ENCODE measurements at regions not wholly inside any gene's neighbourhood (a gene's known extent, or its start where the extent isn't known, plus 50 kb on each side); places are given as distances from the start of the nearest gene placed in this dataset.

- FAIRE-seq (no peak), ATAC-seq (no peak), DNase-seq (ENCODE audit: low spot score) (no peak)
- TF ChIP-seq, protein P1, sequence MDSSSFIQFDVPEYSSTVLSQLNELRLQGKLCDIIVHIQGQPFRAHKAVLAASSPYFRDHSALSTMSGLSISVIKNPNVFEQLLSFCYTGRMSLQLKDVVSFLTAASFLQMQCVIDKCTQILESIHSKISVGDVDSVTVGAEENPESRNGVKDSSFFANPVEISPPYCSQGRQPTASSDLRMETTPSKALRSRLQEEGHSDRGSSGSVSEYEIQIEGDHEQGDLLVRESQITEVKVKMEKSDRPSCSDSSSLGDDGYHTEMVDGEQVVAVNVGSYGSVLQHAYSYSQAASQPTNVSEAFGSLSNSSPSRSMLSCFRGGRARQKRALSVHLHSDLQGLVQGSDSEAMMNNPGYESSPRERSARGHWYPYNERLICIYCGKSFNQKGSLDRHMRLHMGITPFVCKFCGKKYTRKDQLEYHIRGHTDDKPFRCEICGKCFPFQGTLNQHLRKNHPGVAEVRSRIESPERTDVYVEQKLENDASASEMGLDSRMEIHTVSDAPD (CRISPR knock-in tag; IDR thresholded peaks at IDR 0.05) = no peak
- TF ChIP-seq, protein P2, sequence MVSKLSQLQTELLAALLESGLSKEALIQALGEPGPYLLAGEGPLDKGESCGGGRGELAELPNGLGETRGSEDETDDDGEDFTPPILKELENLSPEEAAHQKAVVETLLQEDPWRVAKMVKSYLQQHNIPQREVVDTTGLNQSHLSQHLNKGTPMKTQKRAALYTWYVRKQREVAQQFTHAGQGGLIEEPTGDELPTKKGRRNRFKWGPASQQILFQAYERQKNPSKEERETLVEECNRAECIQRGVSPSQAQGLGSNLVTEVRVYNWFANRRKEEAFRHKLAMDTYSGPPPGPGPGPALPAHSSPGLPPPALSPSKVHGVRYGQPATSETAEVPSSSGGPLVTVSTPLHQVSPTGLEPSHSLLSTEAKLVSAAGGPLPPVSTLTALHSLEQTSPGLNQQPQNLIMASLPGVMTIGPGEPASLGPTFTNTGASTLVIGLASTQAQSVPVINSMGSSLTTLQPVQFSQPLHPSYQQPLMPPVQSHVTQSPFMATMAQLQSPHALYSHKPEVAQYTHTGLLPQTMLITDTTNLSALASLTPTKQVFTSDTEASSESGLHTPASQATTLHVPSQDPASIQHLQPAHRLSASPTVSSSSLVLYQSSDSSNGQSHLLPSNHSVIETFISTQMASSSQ (IDR thresholded peaks at IDR 0.05; ENCODE audit: low read depth) = no peak
- TF ChIP-seq, protein P2 (CRISPR knock-in tag; IDR thresholded peaks at IDR 0.05; ENCODE audit: borderline replicate concordance) = no peak
- TF ChIP-seq CHD2 (IDR thresholded peaks at IDR 0.05; ENCODE audit: low read depth, low read length) = no peak
- TF ChIP-seq, protein P3, sequence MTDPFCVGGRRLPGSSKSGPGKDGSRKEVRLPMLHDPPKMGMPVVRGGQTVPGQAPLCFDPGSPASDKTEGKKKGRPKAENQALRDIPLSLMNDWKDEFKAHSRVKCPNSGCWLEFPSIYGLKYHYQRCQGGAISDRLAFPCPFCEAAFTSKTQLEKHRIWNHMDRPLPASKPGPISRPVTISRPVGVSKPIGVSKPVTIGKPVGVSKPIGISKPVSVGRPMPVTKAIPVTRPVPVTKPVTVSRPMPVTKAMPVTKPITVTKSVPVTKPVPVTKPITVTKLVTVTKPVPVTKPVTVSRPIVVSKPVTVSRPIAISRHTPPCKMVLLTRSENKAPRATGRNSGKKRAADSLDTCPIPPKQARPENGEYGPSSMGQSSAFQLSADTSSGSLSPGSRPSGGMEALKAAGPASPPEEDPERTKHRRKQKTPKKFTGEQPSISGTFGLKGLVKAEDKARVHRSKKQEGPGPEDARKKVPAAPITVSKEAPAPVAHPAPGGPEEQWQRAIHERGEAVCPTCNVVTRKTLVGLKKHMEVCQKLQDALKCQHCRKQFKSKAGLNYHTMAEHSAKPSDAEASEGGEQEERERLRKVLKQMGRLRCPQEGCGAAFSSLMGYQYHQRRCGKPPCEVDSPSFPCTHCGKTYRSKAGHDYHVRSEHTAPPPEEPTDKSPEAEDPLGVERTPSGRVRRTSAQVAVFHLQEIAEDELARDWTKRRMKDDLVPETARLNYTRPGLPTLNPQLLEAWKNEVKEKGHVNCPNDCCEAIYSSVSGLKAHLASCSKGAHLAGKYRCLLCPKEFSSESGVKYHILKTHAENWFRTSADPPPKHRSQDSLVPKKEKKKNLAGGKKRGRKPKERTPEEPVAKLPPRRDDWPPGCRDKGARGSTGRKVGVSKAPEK (CRISPR knock-in tag; IDR thresholded peaks at IDR 0.05; ENCODE audit: borderline replicate concordance) = no peak
- TF ChIP-seq, protein P4, sequence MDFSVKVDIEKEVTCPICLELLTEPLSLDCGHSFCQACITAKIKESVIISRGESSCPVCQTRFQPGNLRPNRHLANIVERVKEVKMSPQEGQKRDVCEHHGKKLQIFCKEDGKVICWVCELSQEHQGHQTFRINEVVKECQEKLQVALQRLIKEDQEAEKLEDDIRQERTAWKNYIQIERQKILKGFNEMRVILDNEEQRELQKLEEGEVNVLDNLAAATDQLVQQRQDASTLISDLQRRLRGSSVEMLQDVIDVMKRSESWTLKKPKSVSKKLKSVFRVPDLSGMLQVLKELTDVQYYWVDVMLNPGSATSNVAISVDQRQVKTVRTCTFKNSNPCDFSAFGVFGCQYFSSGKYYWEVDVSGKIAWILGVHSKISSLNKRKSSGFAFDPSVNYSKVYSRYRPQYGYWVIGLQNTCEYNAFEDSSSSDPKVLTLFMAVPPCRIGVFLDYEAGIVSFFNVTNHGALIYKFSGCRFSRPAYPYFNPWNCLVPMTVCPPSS (IDR thresholded peaks at IDR 0.05) = no peak
- TF ChIP-seq, protein P5, sequence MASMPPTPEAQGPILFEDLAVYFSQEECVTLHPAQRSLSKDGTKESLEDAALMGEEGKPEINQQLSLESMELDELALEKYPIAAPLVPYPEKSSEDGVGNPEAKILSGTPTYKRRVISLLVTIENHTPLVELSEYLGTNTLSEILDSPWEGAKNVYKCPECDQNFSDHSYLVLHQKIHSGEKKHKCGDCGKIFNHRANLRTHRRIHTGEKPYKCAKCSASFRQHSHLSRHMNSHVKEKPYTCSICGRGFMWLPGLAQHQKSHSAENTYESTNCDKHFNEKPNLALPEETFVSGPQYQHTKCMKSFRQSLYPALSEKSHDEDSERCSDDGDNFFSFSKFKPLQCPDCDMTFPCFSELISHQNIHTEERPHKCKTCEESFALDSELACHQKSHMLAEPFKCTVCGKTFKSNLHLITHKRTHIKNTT (CRISPR knock-in tag; IDR thresholded peaks at IDR 0.05) = no peak
- Histone ChIP-seq H3K4me1 (ENCODE audit: insufficient read depth, low read length) (no peaks in the 10 kb centered on the region), H2AFZ (ENCODE audit: low read length) (no peak overlapping the region), H4K20me1 (ENCODE audit: insufficient read depth, low read length) (no peaks in the 10 kb centered on the region), H3K9me3 (ENCODE audit: low read length) (peaks cover 5% of the 10 kb centered on the region), H3K27ac (ENCODE audit: extremely low read length, insufficient read depth, low read length) (no peak overlapping the region), H3K4me2 (ENCODE audit: low read depth, low read length) (no peak overlapping the region), H3K4me3 (replicated peaks in 1 of 3; ENCODE audit: insufficient read depth in 1 of 3, low read depth in 2 of 3, low read length in 3 of 3) (no peak overlapping the region), H3K9ac (ENCODE audit: insufficient read depth, low read depth, low read length) (no peak overlapping the region), H3K27me3 (ENCODE audit: control insufficient read depth in 1 of 2, insufficient read depth in 2 of 2, low read length in 2 of 2) (no peaks in the 10 kb centered on the region), H3K36me3 (replicated peaks in 1 of 2; ENCODE audit: control insufficient read depth in 1 of 2, insufficient read depth in 2 of 2, low read length in 2 of 2) (no peaks in the 10 kb centered on the region), H3K79me2 (ENCODE audit: insufficient read depth, low read length) (no peaks in the 10 kb centered on the region)
- POLR2A ChIA-PET = no interaction called here
- intact Hi-C loops (cut with micrococcal nuclease; ENCODE audit: unreplicated experiment) = no loop called here
- no TSS peak for BruUV-seq (replicated peaks)
- in situ Hi-C loops (cut with HindIII; ENCODE audit: extremely low pct_ligation_motif_present, low pct_unique_long_range_greater_than_20kb) = no loop called here
- CTCF ChIA-PET (ENCODE audit: low intra/inter-chr PET ratio, low total read pairs) = no interaction called here
- WGBS (ENCODE audit: low lambda C conversion rate) = 25% methylated on average over 2 of the region's 2 CpGs
These were observed 1688.0 kb upstream of the AGA start for GRCh38 chr4:179130122-179130714.

Measured in HepG2 (cell line).